Heart left ventricle (tissue), 16 donors: ENCODE measurements at regions not wholly inside any gene's neighbourhood (a gene's known extent, or its start where the extent isn't known, plus 50 kb on each side); places are given as distances from the start of the nearest gene placed in this dataset.

Experiments
- ATAC-seq, 4 donors: fragments of 200-7000 bp; cut with Tn5 transposase; one replicate each; pipeline ENCODE4 v1.9.1; 2020 to 2022; ENCODE audit warnings: moderate library complexity in 4 of 4, mild to moderate bottlenecking in 3 of 4, moderate number of reproducible peaks in 1 of 4
- DNase-seq, 5 donors: peaks; one replicate each; pipeline ENCODE4 v3.0.0-alpha.2; 2020
- H3K27ac ChIP-seq, 12 donors: fragments of 200-600 bp; sonication (generic) in 4 of 12; one replicate each; pipeline versions ENCODE4 v1.5.0 to v1.8.0; 2016 to 2022; ENCODE audit warnings: mild to moderate bottlenecking in 2 of 12
- H3K27me3 ChIP-seq, 9 donors: fragments of 200-600 bp; sonication (generic) in 2 of 9; one replicate each; pipeline versions ENCODE4 v1.5.1 to v1.8.0; 2016 to 2022; ENCODE audit warnings: mild to moderate bottlenecking in 3 of 9
- H3K36me3 ChIP-seq, 9 donors: fragments of 200-600 bp; sonication (generic) in 2 of 9; one replicate each; pipeline versions ENCODE4 v1.5.0 to v1.8.0; 2018 to 2022; ENCODE audit warnings: mild to moderate bottlenecking in 2 of 9
- H3K4me1 ChIP-seq, 12 donors: fragments of 200-600 bp; sonication (generic) in 4 of 12; one replicate each; pipeline versions ENCODE4 v1.5.0 to v1.8.0; 2016 to 2022; ENCODE audit warnings: mild to moderate bottlenecking in 3 of 12
- H3K4me3 ChIP-seq, 12 donors: fragments of 200-600 bp; sonication (generic) in 4 of 12; one replicate each; pipeline versions ENCODE4 v1.5.0 to v1.8.0; 2017 to 2022; ENCODE audit warnings: mild to moderate bottlenecking in 9 of 12, moderate library complexity in 4 of 12
- H3K9me3 ChIP-seq, 12 donors: fragments of 200-600 bp; sonication (generic) in 4 of 12; one replicate each; pipeline versions ENCODE4 v1.5.0 to v1.8.0; 2016 to 2022; ENCODE audit warnings: mild to moderate bottlenecking in 1 of 12
- POLR2A ChIP-seq, 2 donors: fragments of 450-650 bp; IDR thresholded peaks; one replicate each; pipeline ENCODE4 v1.6.1; 2017; ENCODE audit warnings: antibody characterized with exemption in 2 of 2, mild to moderate bottlenecking in 2 of 2, moderate library complexity in 2 of 2
- WGBS, 4 donors: extraction: QIAGEN DNeasy Blood & Tissue Kit in 2 of 4; methylation state at CpG; one replicate each; pipeline versions ENCODE4 v1.1.5 to v1.1.7; 2013 to 2018; 5-methylcytosine and 5-hydroxymethylcytosine counted together
- intact Hi-C, 10 donors: fragments of 100-400 bp; cut with DNase I; formaldehyde crosslinking; loops; one replicate each; pipeline versions ENCODE4 v1.11.1 to v1.14.2; 2022
- TF ChIP-seq, protein P1 (sequence below), 12 donors: fragments of 200-600 bp; sonication (generic) in 4 of 12; IDR thresholded peaks; one replicate each; pipeline versions ENCODE4 v1.5.0 to v1.8.0; 2018 to 2022; ENCODE audit warnings: antibody characterized with exemption in 12 of 12, mild to moderate bottlenecking in 5 of 12
- donor health status: ischemic (EF 13 %, LVEDD 7.1; RV severe dilation, severe dysfunction).
- donor health status: healthy with polysubstance abuse.
- donor health status: DM: no; HTN: yes; CAD: no.
- donor health status: DM: no; HTN: no; CAD: no.
- donor health status: ischemic (EF 25% LVEDD 6.9; RV normal size, moderate dysfunction).
- donor health status: ischemic (EF 25% LVEDD 5.7; RV mildly dilated, moderate dysfunction).
- donor health status: healthy.
- donor health status: DM: yes; HTN: yes; CAD: no.
- donor health status: ischemic (EF 35%, LVEDD 5.7; RV mildly dilated, moderate dysfunction).
- donor health status: nonischemic (EF 11% LVEDD 7.7; RV severe dilation, severe dysfunction).
- donor health status: DM: yes; HTN: yes; CAD: no.
- donor health status: PGD.
- donor health status: ischemic (EF 29% LVEDD 5.4; RV normal size, mild dysfunction).
- donor health status: nonischemic (EF 23%, LVEDD 6.1; RV moderate dilation, normal function).

DNA sequence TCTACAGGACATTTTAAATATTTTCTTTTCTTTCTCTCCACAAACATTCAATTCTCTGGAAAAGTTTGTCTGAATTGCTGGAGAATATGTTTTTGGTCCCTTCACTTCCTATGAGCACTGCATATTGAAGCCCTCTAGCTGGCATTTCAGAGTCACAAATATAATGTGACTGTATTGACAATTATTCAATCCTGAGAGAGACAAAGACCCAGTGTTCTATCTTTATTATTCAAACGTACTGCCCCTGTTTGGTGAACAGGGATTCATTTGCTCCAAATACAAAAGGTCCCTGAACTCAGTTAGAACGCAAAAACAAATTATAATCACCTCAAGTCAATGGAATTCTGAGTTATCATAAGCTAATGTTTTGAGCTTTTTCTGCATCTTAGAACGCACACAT, 173.1 kb upstream of the CDIN1 start:
- 71 to 83% (median 78%) methylated on average over 3 of the region's 3 CpGs for WGBS, 4 donors
- Histone ChIP-seq H3K36me3 (no peaks in the 10 kb centered on the region), H3K4me1 (no peaks in the 10 kb centered on the region), H3K9me3 (peaks cover 0 to 5% (median 0%) of the 10 kb centered on the region in 12 donors), H3K27me3 (no peaks in the 10 kb centered on the region), H3K27ac (no peak overlapping the region), H3K4me3 (no peak overlapping the region)
- DNase-seq (no peak), ATAC-seq (no peak)
- TF ChIP-seq POLR2A (IDR thresholded peaks at IDR 0.05), result no peak
- TF ChIP-seq, protein P1, sequence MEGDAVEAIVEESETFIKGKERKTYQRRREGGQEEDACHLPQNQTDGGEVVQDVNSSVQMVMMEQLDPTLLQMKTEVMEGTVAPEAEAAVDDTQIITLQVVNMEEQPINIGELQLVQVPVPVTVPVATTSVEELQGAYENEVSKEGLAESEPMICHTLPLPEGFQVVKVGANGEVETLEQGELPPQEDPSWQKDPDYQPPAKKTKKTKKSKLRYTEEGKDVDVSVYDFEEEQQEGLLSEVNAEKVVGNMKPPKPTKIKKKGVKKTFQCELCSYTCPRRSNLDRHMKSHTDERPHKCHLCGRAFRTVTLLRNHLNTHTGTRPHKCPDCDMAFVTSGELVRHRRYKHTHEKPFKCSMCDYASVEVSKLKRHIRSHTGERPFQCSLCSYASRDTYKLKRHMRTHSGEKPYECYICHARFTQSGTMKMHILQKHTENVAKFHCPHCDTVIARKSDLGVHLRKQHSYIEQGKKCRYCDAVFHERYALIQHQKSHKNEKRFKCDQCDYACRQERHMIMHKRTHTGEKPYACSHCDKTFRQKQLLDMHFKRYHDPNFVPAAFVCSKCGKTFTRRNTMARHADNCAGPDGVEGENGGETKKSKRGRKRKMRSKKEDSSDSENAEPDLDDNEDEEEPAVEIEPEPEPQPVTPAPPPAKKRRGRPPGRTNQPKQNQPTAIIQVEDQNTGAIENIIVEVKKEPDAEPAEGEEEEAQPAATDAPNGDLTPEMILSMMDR (IDR thresholded peaks at IDR 0.05), result no peak
- intact Hi-C loops, result no loop called here

DNA sequence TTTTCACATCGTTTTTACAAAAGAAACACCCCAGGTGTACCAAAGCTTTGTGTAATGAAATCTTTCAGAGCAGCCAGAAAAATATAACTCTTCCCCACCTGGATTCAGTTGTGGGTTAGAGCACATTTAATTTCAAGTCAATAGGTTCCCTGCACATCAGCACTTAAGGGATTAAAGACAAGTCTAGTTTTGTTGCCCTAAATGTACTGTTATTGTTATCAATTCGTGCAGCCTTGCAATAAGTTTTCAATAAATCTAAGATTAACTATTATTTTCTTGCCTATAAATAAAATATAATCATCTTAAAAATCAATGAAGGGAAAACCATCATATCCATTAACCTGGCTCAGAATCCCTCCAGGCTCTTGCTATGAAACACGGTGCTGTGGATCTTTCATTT, 172.5 kb upstream of the CDIN1 start:
- Histone ChIP-seq H3K4me1 (no peaks in the 10 kb centered on the region), H3K36me3 (no peaks in the 10 kb centered on the region), H3K9me3 (peaks cover 0 to 5% (median 0%) of the 10 kb centered on the region in 12 donors), H3K27me3 (no peaks in the 10 kb centered on the region), H3K4me3 (no peak overlapping the region), H3K27ac (no peak overlapping the region)
- no peak for ATAC-seq
- no peak for DNase-seq
- intact Hi-C loops, result no loop called here
- 63 to 67% (median 66%) methylated on average over 3 of the region's 3 CpGs for WGBS, 4 donors
- no peak for TF ChIP-seq POLR2A (IDR thresholded peaks at IDR 0.05)
- TF ChIP-seq, protein P1 (IDR thresholded peaks at IDR 0.05), result no peak

DNA sequence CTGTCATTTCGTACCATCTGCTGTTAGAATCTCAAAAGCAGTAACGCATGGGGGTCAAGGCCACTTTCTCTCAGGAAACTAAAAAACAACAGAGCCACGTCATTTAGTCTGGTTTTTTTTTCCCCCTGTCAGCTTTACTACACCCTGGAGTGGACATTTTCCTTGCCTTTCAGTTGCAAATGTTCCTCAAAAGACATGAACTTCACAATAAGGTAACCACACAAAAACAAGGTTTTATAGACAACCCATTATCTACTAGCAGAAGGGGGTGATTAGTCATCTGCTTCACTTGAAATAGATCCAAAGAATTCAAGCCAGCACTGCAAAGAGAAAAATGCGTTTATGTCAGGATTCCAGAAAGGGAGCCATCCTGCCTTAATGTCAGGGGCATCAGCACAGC, 171.8 kb upstream of the CDIN1 start:
- DNase-seq (no peak), ATAC-seq (no peak)
- H3K9me3 ChIP-seq, result peaks cover 0 to 5% (median 0%) of the 10 kb centered on the region in 12 donors
- H3K36me3 ChIP-seq, result no peaks in the 10 kb centered on the region
- no peak overlapping the region for H3K27ac ChIP-seq
- intact Hi-C loops, result no loop called here
- 47 to 55% (median 55%) methylated on average over 4 of the region's 4 CpGs for WGBS, 4 donors
- H3K27me3 ChIP-seq, result no peaks in the 10 kb centered on the region
- no peak overlapping the region for H3K4me3 ChIP-seq
- no peaks in the 10 kb centered on the region for H3K4me1 ChIP-seq
- TF ChIP-seq, protein P1 (IDR thresholded peaks at IDR 0.05), result no peak
- no peak for TF ChIP-seq POLR2A (IDR thresholded peaks at IDR 0.05)

DNA sequence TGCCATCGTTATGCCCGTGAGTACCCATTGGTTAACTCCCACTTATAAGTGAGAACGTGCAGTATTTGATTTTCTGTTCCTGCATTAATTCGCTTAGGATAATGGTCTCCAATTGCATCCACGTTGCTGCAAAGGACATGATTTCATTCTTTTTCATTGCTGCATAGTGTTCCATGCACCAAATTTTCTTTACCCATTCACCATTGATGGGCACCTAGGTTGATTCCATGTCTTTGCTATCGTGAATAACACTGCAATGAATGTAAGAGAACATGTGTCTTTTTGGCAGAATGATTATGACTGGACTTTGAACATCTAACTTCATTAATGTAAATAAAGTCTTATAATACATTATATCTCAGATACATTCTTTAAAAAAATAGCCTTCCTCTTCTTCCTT, 169.6 kb upstream of the CDIN1 start:
- peaks cover 0 to 5% (median 0%) of the 10 kb centered on the region in 12 donors for H3K9me3 ChIP-seq
- no peaks in the 10 kb centered on the region for H3K4me1 ChIP-seq
- no peak overlapping the region for H3K27ac ChIP-seq
- WGBS, 4 donors, result 92 to 94% (median 93%) methylated on average over 6 of the region's 6 CpGs
- no peaks in the 10 kb centered on the region for H3K36me3 ChIP-seq
- H3K27me3 ChIP-seq, result no peaks in the 10 kb centered on the region
- intact Hi-C loops, result no loop called here
- no peak for ATAC-seq
- TF ChIP-seq, protein P1 (IDR thresholded peaks at IDR 0.05), result no peak
- TF ChIP-seq POLR2A (IDR thresholded peaks at IDR 0.05), result no peak
- DNase-seq, result no peak
- H3K4me3 ChIP-seq, result no peak overlapping the region
